ENCODE measurements at regions not wholly inside any gene's neighbourhood (a gene's known extent, or its start where the extent isn't known, plus 50 kb on each side); places are given as distances from the start of the nearest gene placed in this dataset.

GRCh38 chr2:7774481-7774880, 857.3 kb downstream of the RNF144A start:
- DNase-seq, result no peak

- DNase-seq, result no peak
Measured at GRCh38 chr2:7777668-7778067, 860.5 kb downstream of the RNF144A start.

- no peak for DNase-seq
Measured at GRCh38 chr2:7780321-7780720, 863.1 kb downstream of the RNF144A start.

GRCh38 chr2:7785700-7786099, 868.5 kb downstream of the RNF144A start:
- no peak for DNase-seq

GRCh38 chr2:7788736-7789135, 871.5 kb downstream of the RNF144A start:
- DNase-seq, result no peak

- no peak for DNase-seq
Measured at GRCh38 chr2:7792031-7792651, 874.9 kb downstream of the RNF144A start.

- DNase-seq, result no peak
Measured at GRCh38 chr2:7795778-7796563, 878.8 kb downstream of the RNF144A start.

GRCh38 chr2:7800031-7800430, 881.8 kb upstream of the ID2 start:
- DNase-seq, result no peak

- no peak for DNase-seq
Measured at GRCh38 chr2:7801212-7801611, 880.6 kb upstream of the ID2 start.

- DNase-seq, result no peak
Measured at GRCh38 chr2:7803515-7803914, 878.3 kb upstream of the ID2 start.

GRCh38 chr2:7809640-7810039, 872.2 kb upstream of the ID2 start:
- no peak for DNase-seq

GRCh38 chr2:7811073-7811472, 870.8 kb upstream of the ID2 start:
- DNase-seq, result no peak

GRCh38 chr2:7812231-7812995, 869.4 kb upstream of the ID2 start:
- no peak for DNase-seq

- no peak for DNase-seq
Measured at GRCh38 chr2:7813541-7814292, 868.1 kb upstream of the ID2 start.

GRCh38 chr2:7815726-7816125, 866.1 kb upstream of the ID2 start:
- DNase-seq, result no peak

- DNase-seq, result no peak
Measured at GRCh38 chr2:7816233-7816632, 865.6 kb upstream of the ID2 start.

GRCh38 chr2:7816944-7817343, 864.9 kb upstream of the ID2 start:
- DNase-seq, result no peak

- no peak for DNase-seq
Measured at GRCh38 chr2:7819316-7819715, 862.5 kb upstream of the ID2 start.

GRCh38 chr2:7819850-7820249, 862.0 kb upstream of the ID2 start:
- no peak for DNase-seq

- no peak for DNase-seq
Measured at GRCh38 chr2:7824211-7824610, 857.6 kb upstream of the ID2 start.

- DNase-seq, result no peak
Measured at GRCh38 chr2:7825591-7826312, 856.1 kb upstream of the ID2 start.

GRCh38 chr2:7826656-7827055, 855.2 kb upstream of the ID2 start:
- no peak for DNase-seq

GRCh38 chr2:7829241-7829640, 852.6 kb upstream of the ID2 start:
- DNase-seq, result no peak

Measured in CD4-positive, alpha-beta T cell treated with Interferon gamma for 1 hour (primary cell).